Gastroesophageal sphincter (tissue), 3 donors: ENCODE measurements at regions not wholly inside any gene's neighbourhood (a gene's known extent, or its start where the extent isn't known, plus 50 kb on each side); places are given as distances from the start of the nearest gene placed in this dataset.

Experiments
- EP300 ChIP-seq: sonication (generic); formaldehyde crosslinking; IDR thresholded peaks from one replicate; pipeline ENCODE4 v1.6.1; 2017; ENCODE audit warnings: antibody characterized with exemption, mild to moderate bottlenecking
- POLR2A ChIP-seq, 2 donors: fragments of 450-650 bp; IDR thresholded peaks; one replicate each; pipeline ENCODE4 v1.6.1; 2017; ENCODE audit warnings: antibody characterized with exemption in 2 of 2, mild to moderate bottlenecking in 2 of 2, moderate library complexity in 1 of 2
- POLR2AphosphoS5 ChIP-seq: sonication (generic); formaldehyde crosslinking; IDR thresholded peaks from one replicate; pipeline ENCODE4 v1.6.1; 2017; ENCODE audit warnings: antibody characterized with exemption
- TF ChIP-seq, protein P1 (sequence below), 4 experiments: fragments of 200-600 bp in 2 of 4; fragments of 450-650 bp in 2 of 4; sonication (generic) in 1 of 4; IDR thresholded peaks; one replicate each; pipeline ENCODE4 v1.5.1; 2017 to 2019; ENCODE audit warnings: antibody characterized with exemption in 4 of 4, mild to moderate bottlenecking in 2 of 4, moderate library complexity in 2 of 4

DNA sequence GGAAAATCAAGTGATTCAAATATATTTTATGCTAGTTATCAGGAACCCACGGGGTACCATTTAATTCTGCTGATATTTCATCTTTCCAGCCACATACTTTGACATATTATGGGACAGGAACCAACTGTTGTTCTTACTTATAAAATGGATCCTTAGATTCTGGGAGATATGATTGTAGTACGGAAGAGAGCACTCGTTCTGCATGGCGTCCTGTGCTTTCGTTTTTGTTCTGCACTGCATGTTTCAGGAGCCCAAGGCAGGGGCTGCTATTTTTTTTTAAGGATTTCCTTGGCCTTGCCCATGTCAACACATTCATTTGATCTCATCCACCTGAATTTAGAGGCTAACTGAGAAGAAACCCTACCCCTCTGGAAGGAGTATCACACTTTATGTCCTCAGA is 245.5 kb upstream of the TLL1 start:
- TF ChIP-seq, protein P1, sequence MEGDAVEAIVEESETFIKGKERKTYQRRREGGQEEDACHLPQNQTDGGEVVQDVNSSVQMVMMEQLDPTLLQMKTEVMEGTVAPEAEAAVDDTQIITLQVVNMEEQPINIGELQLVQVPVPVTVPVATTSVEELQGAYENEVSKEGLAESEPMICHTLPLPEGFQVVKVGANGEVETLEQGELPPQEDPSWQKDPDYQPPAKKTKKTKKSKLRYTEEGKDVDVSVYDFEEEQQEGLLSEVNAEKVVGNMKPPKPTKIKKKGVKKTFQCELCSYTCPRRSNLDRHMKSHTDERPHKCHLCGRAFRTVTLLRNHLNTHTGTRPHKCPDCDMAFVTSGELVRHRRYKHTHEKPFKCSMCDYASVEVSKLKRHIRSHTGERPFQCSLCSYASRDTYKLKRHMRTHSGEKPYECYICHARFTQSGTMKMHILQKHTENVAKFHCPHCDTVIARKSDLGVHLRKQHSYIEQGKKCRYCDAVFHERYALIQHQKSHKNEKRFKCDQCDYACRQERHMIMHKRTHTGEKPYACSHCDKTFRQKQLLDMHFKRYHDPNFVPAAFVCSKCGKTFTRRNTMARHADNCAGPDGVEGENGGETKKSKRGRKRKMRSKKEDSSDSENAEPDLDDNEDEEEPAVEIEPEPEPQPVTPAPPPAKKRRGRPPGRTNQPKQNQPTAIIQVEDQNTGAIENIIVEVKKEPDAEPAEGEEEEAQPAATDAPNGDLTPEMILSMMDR (IDR thresholded peaks at IDR 0.05): no peak
- TF ChIP-seq POLR2A (IDR thresholded peaks at IDR 0.05) (no peak), POLR2AphosphoS5 (no peak), EP300 (no peak)
